Prostate gland (tissue), 2 donors: ENCODE measurements at regions not wholly inside any gene's neighbourhood (a gene's known extent, or its start where the extent isn't known, plus 50 kb on each side); places are given as distances from the start of the nearest gene placed in this dataset.

Experiments
- DNase-seq: peaks from one replicate; pipeline ENCODE4 v3.0.0-alpha.2; 2019; ENCODE audit warnings: low spot score
- H3K27ac ChIP-seq, 2 donors: fragments of 200-600 bp; sonication (generic); 2 replicates each; pipeline ENCODE4 v1.5.1; 2017 to 2019
- H3K27me3 ChIP-seq: fragments of 200-600 bp; sonication (generic); replicated peaks from 2 replicates; pipeline ENCODE4 v1.5.1; 2019; ENCODE audit not compliant: insufficient read depth
- H3K36me3 ChIP-seq, 2 donors: fragments of 200-600 bp; sonication (generic); 1 replicate in 1 of 2; 2 replicates in 1 of 2; pipeline versions ENCODE4 v1.5.1 to v1.8.1; 2017 to 2019
- H3K4me1 ChIP-seq: fragments of 200-600 bp; sonication (generic); replicated peaks from 2 replicates; pipeline ENCODE4 v1.5.1; 2019
- H3K4me3 ChIP-seq, 2 donors: fragments of 200-600 bp; sonication (generic); 2 replicates each; pipeline ENCODE4 v1.5.1; 2017 to 2019
- H3K9me3 ChIP-seq: fragments of 200-600 bp; sonication (generic); 2 replicates; pipeline ENCODE4 v1.5.1; 2017
- CTCF ChIP-seq, 4 experiments: fragments of 200-600 bp in 2 of 4; fragments of 450-650 bp in 2 of 4; sonication (generic) in 2 of 4; IDR thresholded peaks; 1 replicate in 3 of 4; 2 replicates in 1 of 4; pipeline ENCODE4 v1.5.1; 2016 to 2019; ENCODE audit warnings: antibody characterized with exemption in 4 of 4, mild to moderate bottlenecking in 2 of 4, moderate library complexity in 2 of 4
- POLR2A ChIP-seq: fragments of 450-650 bp; IDR thresholded peaks from one replicate; pipeline ENCODE4 v1.6.1; 2016; ENCODE audit warnings: antibody characterized with exemption, mild to moderate bottlenecking
- POLR2AphosphoS5 ChIP-seq: sonication (generic); formaldehyde crosslinking; IDR thresholded peaks from one replicate; pipeline ENCODE4 v1.6.1; 2017; ENCODE audit warnings: antibody characterized with exemption
- WGBS: methylation state at CpG from one replicate; pipeline ENCODE4 v1.1.5; 2018; 5-methylcytosine and 5-hydroxymethylcytosine counted together
- intact Hi-C: fragments of 100-400 bp; cut with DNase I; formaldehyde crosslinking; loops from one replicate; pipeline ENCODE4 v1.14.2; 2022

GRCh38 chr12:11568762-11569478 lies 80.6 kb upstream of the ETV6 start:
- no peak for DNase-seq
- Histone ChIP-seq H3K27ac (no peak overlapping the region), H3K9me3 (no peaks in the 10 kb centered on the region), H3K27me3 (no peaks in the 10 kb centered on the region), H3K4me3 (no peak overlapping the region), H3K4me1 (no peaks in the 10 kb centered on the region), H3K36me3 (no peaks in the 10 kb centered on the region)
- intact Hi-C loops: no loop called here
- TF ChIP-seq POLR2A (no peak), CTCF (IDR thresholded peaks at IDR 0.05) (no peak), POLR2AphosphoS5 (no peak)
- 91% methylated on average over 8 of the region's 8 CpGs for WGBS

- Histone ChIP-seq H3K4me1 (no peaks in the 10 kb centered on the region), H3K4me3 (no peak overlapping the region), H3K36me3 (no peaks in the 10 kb centered on the region), H3K27ac (no peak overlapping the region), H3K27me3 (no peaks in the 10 kb centered on the region), H3K9me3 (no peaks in the 10 kb centered on the region)
- intact Hi-C loops: no loop called here
- no peak for TF ChIP-seq POLR2AphosphoS5
- TF ChIP-seq POLR2A: no peak
- TF ChIP-seq CTCF (IDR thresholded peaks at IDR 0.05): no peak
- no peak for DNase-seq
Measured at GRCh38 chr12:11569716-11570115, 79.8 kb upstream of the ETV6 start.

- H3K36me3 ChIP-seq: no peaks in the 10 kb centered on the region
- no peak for TF ChIP-seq POLR2A
- no peak for TF ChIP-seq CTCF (IDR thresholded peaks at IDR 0.05)
- TF ChIP-seq POLR2AphosphoS5: no peak
- no peaks in the 10 kb centered on the region for H3K4me1 ChIP-seq
- intact Hi-C loops: no loop called here
- no peak overlapping the region for H3K4me3 ChIP-seq
- WGBS: 93% methylated on average over 2 of the region's 2 CpGs
- no peaks in the 10 kb centered on the region for H3K27me3 ChIP-seq
- H3K27ac ChIP-seq: no peak overlapping the region
- DNase-seq: no peak
- H3K9me3 ChIP-seq: no peaks in the 10 kb centered on the region
Measured at GRCh38 chr12:11573880-11574279, 75.6 kb upstream of the ETV6 start.

- no peak for TF ChIP-seq CTCF (IDR thresholded peaks at IDR 0.05)
- no peak for TF ChIP-seq POLR2AphosphoS5
- no peak overlapping the region for H3K4me3 ChIP-seq
- 100% methylated on average over 1 of the region's 1 CpG for WGBS
- DNase-seq: no peak
- H3K4me1 ChIP-seq: no peaks in the 10 kb centered on the region
- H3K27ac ChIP-seq: no peak overlapping the region
- no peaks in the 10 kb centered on the region for H3K27me3 ChIP-seq
- no peaks in the 10 kb centered on the region for H3K36me3 ChIP-seq
- intact Hi-C loops: no loop called here
- no peaks in the 10 kb centered on the region for H3K9me3 ChIP-seq
Measured at GRCh38 chr12:11576104-11576503, 73.4 kb upstream of the ETV6 start.

- Histone ChIP-seq H3K27ac (no peak overlapping the region), H3K4me1 (no peaks in the 10 kb centered on the region), H3K4me3 (no peak overlapping the region), H3K9me3 (no peaks in the 10 kb centered on the region), H3K36me3 (no peaks in the 10 kb centered on the region), H3K27me3 (no peaks in the 10 kb centered on the region)
- no peak for TF ChIP-seq CTCF (IDR thresholded peaks at IDR 0.05)
- no peak for TF ChIP-seq POLR2A
- TF ChIP-seq POLR2AphosphoS5: no peak
- WGBS: 72% methylated on average over 4 of the region's 4 CpGs
- intact Hi-C loops: no loop called here
- no peak for DNase-seq
Measured at GRCh38 chr12:11577658-11578260, 71.7 kb upstream of the ETV6 start.
